GM18499 (cell line): ENCODE measurements at regions not wholly inside any gene's neighbourhood (a gene's known extent, or its start where the extent isn't known, plus 50 kb on each side); places are given as distances from the start of the nearest gene placed in this dataset.

Experiments
- ATAC-seq: cut with Tn5 transposase; IDR thresholded peaks from one replicate; pipeline ENCODE4 v1.9.1; 2021; ENCODE audit warnings: moderate number of reproducible peaks; ENCODE audit not compliant: insufficient read depth, unreplicated experiment

DNA sequence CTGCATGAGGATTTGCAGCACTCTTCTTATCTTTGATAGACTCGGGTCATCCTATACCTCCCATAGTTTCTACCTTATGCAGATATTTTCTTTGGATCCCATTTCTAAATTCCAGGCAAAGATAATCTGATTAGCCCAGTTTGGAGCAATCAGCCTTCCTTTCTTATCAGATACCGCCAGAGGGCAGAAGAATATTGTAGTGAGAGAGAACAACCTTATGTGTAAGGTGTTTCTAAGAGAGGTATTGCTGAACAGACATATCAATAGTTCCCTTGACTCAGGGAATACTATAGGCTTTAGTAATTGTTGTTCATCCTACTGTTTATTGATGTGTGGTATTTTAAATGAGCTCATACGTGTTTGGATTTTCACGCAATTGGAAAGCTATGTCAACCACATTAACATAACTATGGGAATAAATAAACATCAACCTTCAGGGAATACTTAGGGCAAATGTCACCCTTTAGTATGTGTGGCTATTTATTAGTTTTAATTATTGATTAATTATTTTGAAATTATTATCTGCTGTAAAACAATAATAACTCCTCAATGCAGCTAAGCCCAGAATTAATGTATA, 1435.2 kb upstream of the CDH9 start:
- ATAC-seq, result no peak

DNA sequence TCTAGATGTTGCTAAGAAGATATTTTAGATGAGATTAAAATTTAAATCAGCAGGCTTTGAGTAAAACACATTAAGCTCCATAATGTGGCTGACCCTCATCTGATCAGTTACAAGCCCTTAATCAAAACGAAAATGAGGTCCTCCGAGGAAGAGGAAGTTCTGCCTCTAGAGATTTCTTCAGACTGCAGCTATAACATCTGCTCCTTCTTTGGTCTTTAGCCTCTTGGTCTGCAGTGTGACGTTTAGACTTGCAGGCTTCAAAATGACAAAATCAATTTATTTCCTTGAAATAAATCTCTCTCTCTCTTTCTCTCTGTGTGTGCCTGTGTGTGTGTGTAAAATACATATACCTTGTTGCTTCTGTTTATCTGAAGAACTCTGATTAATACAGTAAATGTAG, 1429.8 kb upstream of the CDH9 start:
- ATAC-seq, result no peak

DNA sequence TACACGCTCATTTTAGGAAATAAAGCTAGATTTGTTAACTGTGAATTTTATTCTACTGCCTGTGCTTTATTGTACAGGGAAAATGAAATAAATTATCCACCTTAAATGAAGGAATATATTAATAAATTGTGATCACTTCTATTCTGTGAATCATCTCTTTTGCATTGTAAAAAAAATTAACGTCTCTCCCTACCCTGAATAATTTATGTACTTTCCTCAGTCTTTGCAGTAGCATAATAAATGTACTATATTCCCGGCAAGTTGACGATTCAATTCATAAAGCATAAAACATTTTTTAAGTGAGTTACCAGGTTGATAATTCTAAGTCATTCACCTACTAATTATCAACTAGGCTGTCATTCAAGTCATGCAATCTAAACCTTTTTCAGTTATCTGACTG, 1425.3 kb upstream of the CDH9 start:
- ATAC-seq, result no peak

GRCh38 chr5:28451483-28451882, 1413.1 kb upstream of the CDH9 start:
- ATAC-seq, result no peak

GRCh38 chr5:28450997-28451396, 1412.6 kb upstream of the CDH9 start:
- no peak for ATAC-seq

GRCh38 chr5:28448791-28449190, 1410.4 kb upstream of the CDH9 start:
- ATAC-seq, result no peak

DNA sequence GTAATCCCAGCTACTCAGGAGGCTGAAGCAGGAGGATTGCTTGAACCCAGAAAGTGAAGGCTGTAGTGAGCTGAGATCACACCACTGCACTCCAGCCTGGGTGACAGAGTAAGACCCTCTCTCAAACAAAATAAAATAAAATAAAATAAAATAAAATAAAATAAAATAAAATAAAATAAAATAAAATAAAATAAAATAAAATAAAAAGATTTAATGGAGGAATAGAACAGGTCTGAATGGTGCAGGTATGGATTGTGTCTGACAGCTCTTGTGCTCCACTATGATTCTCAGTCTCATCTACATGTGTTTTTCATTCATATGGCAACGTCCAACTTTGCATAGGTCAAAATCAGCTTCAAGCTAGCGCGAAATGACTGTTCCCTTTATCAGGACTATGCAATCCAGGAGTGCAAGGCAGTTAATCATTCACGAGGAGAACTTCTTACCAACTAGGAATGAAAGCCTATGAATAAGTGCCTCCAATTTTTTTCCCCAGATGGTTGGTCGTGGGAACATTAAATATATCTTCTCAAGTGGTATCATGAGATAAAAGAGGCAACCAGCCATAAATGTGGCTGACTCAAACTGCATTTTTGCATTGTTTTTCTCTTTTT, 1392.3 kb upstream of the CDH9 start:
- ATAC-seq, result no peak

GRCh38 chr5:28421141-28421540, 1382.8 kb upstream of the CDH9 start:
- no peak for ATAC-seq

GRCh38 chr5:28415791-28416443, 1377.5 kb upstream of the CDH9 start:
- no peak for ATAC-seq

- no peak for ATAC-seq
Observed at GRCh38 chr5:28414619-28415018, 1376.2 kb upstream of the CDH9 start.

- ATAC-seq, result no peak
Observed at GRCh38 chr5:28408651-28409050, 1370.3 kb upstream of the CDH9 start.

GRCh38 chr5:28408186-28408585, 1369.8 kb upstream of the CDH9 start:
- no peak for ATAC-seq

- no peak for ATAC-seq
Observed at GRCh38 chr5:28404363-28405071, 1366.1 kb upstream of the CDH9 start.

DNA sequence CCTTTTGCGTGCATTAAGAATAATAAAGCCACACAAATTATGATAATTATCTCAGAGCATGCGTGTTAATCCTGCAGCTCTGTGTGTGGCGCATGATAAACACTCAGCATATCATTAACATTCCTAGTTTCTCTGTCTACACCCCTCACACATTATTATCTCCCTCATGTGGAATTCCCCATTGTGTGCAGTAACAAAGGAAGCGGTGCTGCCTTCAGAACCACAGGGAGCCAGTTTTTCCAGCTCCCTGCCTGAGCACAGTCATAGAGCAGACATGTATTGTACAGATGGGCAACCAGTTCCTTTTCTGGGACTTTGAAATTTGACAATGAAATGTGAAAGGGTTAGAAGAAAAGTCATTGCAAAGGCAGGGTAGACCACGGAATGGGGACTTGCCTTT, 1365.5 kb upstream of the CDH9 start:
- no peak for ATAC-seq

DNA sequence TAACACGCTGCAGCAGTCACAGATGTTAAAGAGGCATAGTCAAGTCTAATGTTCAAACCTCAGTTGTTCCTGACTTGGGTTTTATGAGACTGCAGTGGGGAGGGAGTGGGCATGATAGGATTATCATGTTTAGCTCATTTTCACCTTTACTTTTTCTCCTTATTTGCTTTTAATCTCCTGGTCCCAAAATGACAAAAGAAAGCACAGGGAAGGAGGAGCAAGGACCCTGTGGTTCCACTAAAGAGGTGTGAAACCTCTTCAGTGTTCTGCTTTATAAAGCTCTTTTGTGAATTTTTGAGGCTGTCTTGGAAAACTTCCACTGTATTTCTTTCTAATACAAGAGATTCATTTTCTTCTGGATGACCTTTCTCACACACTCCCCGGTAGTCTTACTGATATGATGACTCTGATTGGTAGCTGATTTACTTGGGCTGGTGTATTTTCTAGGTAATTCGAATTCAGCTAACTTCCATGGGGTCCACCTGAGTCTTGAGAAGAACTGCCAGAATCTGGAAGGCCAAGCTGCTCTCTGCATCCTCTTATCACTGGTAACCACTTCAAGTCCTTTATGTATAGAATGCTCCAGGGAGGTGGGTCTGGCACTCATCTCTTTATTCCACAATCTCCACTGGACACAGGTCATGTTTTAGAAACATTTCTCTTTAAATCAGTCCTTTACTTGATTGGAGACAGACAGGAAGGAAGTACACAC, 1364.4 kb upstream of the CDH9 start:
- no peak for ATAC-seq

DNA sequence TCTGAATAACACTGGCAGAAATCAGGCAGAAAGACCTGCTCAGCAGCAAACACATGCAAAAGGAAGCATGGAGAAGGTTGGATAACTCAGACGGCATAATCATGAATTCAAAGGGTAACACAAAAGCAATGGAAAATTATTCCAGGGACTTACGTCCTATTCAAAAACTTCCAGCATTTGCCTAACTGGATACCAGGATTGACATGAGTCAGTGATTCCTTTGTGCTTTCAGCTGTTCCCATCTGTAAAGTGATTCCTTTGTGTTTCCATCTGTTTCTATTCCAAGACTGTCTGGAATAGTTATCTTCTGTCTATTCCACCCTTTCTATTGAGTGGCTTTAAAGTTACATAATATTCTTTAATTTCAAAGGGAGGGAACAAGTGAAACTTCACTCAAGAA, 1361.7 kb upstream of the CDH9 start:
- ATAC-seq, result no peak

DNA sequence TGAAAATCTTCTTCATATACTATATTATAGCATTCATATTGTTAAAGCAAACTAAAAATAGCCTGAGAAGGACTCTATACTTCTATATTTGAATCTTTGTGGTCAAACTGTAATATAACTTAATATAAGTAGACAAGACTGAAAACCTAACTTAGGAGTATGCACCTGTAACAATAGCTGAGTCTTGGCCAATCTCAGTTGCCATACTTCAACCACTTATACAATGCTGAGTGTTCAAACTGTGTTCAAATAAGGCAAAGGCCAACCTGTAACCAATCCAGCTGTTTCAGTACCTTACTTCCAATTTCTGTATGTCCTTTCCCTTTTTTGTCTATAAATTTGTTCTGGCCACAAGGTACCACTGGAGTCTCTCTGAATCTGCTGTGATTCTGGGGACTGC, 1360.8 kb upstream of the CDH9 start:
- ATAC-seq, result no peak

DNA sequence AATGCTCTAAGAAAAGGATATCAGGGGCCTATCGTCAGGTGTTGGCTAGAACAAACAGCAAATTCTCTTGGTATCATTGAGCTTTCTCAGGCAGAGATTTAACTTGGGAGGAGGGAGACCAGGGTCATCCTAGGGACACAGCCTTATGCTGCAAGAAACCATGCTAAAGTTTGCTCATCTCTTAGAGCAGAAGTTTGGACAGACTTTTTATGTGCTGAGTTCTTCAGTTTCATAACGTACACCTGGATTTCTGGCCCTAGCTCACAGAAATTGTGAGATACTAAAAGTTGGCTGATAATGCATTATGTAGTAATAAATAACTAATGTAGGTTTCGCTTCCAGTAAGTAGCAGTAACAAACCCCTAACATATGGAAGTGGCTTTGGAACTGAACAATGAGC, 1359.8 kb upstream of the CDH9 start:
- ATAC-seq, result no peak

DNA sequence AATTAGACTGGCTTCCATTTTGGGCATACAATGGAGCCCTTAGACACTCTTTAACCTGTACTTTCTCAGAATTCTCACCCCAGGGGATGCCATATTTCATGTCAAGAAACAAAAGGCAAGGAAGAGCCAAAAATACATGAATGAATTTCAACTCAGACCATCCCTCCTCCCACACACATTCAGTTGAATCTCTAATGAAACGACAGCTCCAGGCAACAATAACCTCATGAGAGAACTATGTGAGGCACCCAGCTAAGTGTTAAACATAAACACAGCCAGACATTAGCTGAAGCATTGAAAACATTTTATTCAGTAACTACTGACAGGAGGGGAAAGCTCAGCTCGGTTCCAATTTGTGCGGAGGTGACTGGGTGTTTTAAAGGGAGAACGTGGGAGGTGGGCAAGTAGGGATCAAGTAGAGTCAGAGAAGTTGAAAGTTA, 1359.1 kb upstream of the CDH9 start:
- no peak for ATAC-seq

- ATAC-seq, result no peak
Observed at GRCh38 chr5:28391277-28391676, 1352.9 kb upstream of the CDH9 start.

- ATAC-seq, result no peak
Observed at GRCh38 chr5:28390341-28390740, 1352.0 kb upstream of the CDH9 start.
